H9 (cell line): ENCODE measurements at regions not wholly inside any gene's neighbourhood (a gene's known extent, or its start where the extent isn't known, plus 50 kb on each side); places are given as distances from the start of the nearest gene placed in this dataset.

Experiments
- DNase-seq: peaks from one replicate; pipeline ENCODE4 v3.0.0-alpha.2; 2017
- H2AFZ ChIP-seq: one replicate; pipeline ENCODE4 v1.6.1; 2013; ENCODE audit warnings: mild to moderate bottlenecking, low read length, control low read depth, moderate library complexity
- H2AK5ac ChIP-seq: 2 replicates; pipeline ENCODE4 v1.6.1; 2013; ENCODE audit warnings: low read length, control low read depth, mixed read lengths; ENCODE audit not compliant: insufficient read length
- H2BK120ac ChIP-seq: one replicate; pipeline ENCODE4 v1.6.1; 2013; ENCODE audit warnings: low read depth, mild to moderate bottlenecking, low read length, control low read depth, inconsistent platforms; ENCODE audit not compliant: poor library complexity, severe bottlenecking
- H2BK12ac ChIP-seq: 2 replicates; pipeline ENCODE4 v1.6.1; 2013; ENCODE audit warnings: low read length, control low read depth, mixed read lengths, low read depth; ENCODE audit not compliant: insufficient read length
- H2BK15ac ChIP-seq: 2 replicates; pipeline ENCODE4 v1.6.1; 2013; ENCODE audit warnings: low read depth, low read length, control low read depth
- H2BK20ac ChIP-seq: one replicate; pipeline ENCODE4 v1.6.1; 2013; ENCODE audit warnings: low read depth, mild to moderate bottlenecking, low read length, control low read depth, inconsistent platforms; ENCODE audit not compliant: poor library complexity, severe bottlenecking
- H2BK5ac ChIP-seq: 2 replicates; pipeline ENCODE4 v1.6.1; 2013; ENCODE audit warnings: low read length, control low read depth, mixed read lengths; ENCODE audit not compliant: insufficient read length
- H3K14ac ChIP-seq: 2 replicates; pipeline ENCODE4 v1.6.1; 2013; ENCODE audit warnings: low read length, control low read depth; ENCODE audit not compliant: insufficient read depth
- H3K18ac ChIP-seq: 2 replicates; pipeline ENCODE4 v1.6.1; 2013; ENCODE audit warnings: low read depth, mild to moderate bottlenecking, mixed read lengths, low read length, control low read depth; ENCODE audit not compliant: insufficient read length
- H3K23ac ChIP-seq: 2 replicates; pipeline ENCODE4 v1.6.1; 2013; ENCODE audit warnings: low read length, control low read depth, mixed read lengths, low read depth; ENCODE audit not compliant: insufficient read length
- H3K23me2 ChIP-seq: 2 replicates; pipeline ENCODE4 v1.6.1; 2013; ENCODE audit warnings: low read depth, mild to moderate bottlenecking, mixed read lengths, low read length, control low read depth; ENCODE audit not compliant: insufficient read length, poor library complexity, severe bottlenecking
- H3K27ac ChIP-seq: 2 replicates; pipeline ENCODE4 v1.5.1; 2013; ENCODE audit warnings: low read length, control low read depth, mixed read lengths, low read depth; ENCODE audit not compliant: insufficient read length
- H3K27me3 ChIP-seq: 2 replicates; pipeline ENCODE4 v1.6.1; 2013; ENCODE audit warnings: low read length, control low read depth, inconsistent platforms; ENCODE audit not compliant: insufficient read depth
- H3K4ac ChIP-seq: 2 replicates; pipeline ENCODE4 v1.6.1; 2013; ENCODE audit warnings: low read depth, mild to moderate bottlenecking, control low read depth, inconsistent platforms, low read length, moderate library complexity
- H3K4me1 ChIP-seq: 2 replicates; pipeline ENCODE4 v1.6.1; 2013; ENCODE audit warnings: low read length, control low read depth, inconsistent platforms; ENCODE audit not compliant: insufficient read depth
- H3K4me2 ChIP-seq: 2 replicates; pipeline ENCODE4 v1.6.1; 2013; ENCODE audit warnings: low read length, control low read depth, mixed read lengths; ENCODE audit not compliant: insufficient read length, insufficient read depth
- H3K56ac ChIP-seq: 2 replicates; pipeline ENCODE4 v1.6.1; 2013; ENCODE audit warnings: low read depth, mild to moderate bottlenecking, mixed read lengths, low read length, control low read depth; ENCODE audit not compliant: insufficient read length
- H3K79me1 ChIP-seq: 2 replicates; pipeline ENCODE4 v1.6.1; 2013; ENCODE audit warnings: low read depth, mild to moderate bottlenecking, moderate library complexity, low read length, control low read depth, inconsistent platforms; ENCODE audit not compliant: insufficient read depth, poor library complexity, severe bottlenecking
- H3K79me2 ChIP-seq: 2 replicates; pipeline ENCODE4 v1.6.1; 2013; ENCODE audit warnings: low read length, control low read depth, inconsistent platforms; ENCODE audit not compliant: insufficient read depth
- H3K9ac ChIP-seq: 2 replicates; pipeline ENCODE4 v1.6.1; 2013; ENCODE audit warnings: low read length, control low read depth, mixed read lengths; ENCODE audit not compliant: insufficient read length; ENCODE audit errors: extremely low read depth
- H3K9me3 ChIP-seq: one replicate; pipeline ENCODE4 v1.6.1; 2013; ENCODE audit warnings: low read depth, low read length, inconsistent platforms; ENCODE audit not compliant: control insufficient read depth
- H3T11ph ChIP-seq: one replicate; pipeline ENCODE4 v1.6.1; 2013; ENCODE audit warnings: mild to moderate bottlenecking, low read length, control low read depth, inconsistent platforms
- H4K20me1 ChIP-seq: one replicate; pipeline ENCODE4 v1.6.1; 2013; ENCODE audit not compliant: control insufficient read depth, insufficient read length, insufficient read depth
- H4K5ac ChIP-seq: 2 replicates; pipeline ENCODE4 v1.6.1; 2013; ENCODE audit warnings: low read depth, mild to moderate bottlenecking, mixed read lengths, low read length, control low read depth; ENCODE audit not compliant: insufficient read length
- H4K8ac ChIP-seq: replicated peaks from 2 replicates; pipeline ENCODE4 v1.6.1; 2013; ENCODE audit warnings: low read length, control low read depth, mixed read lengths, low read depth; ENCODE audit not compliant: insufficient read length
- H4K91ac ChIP-seq: 2 replicates; pipeline ENCODE4 v1.6.1; 2013; ENCODE audit warnings: low read depth, mild to moderate bottlenecking, moderate library complexity, mixed read lengths, low read length, control low read depth; ENCODE audit not compliant: insufficient read length
- H3K27ac Mint-ChIP-seq, 3 experiments: 2 replicates in 2 of 3; 3 replicates in 1 of 3; pipeline ENCODE4 v1.8.0; 2020 to 2021; ENCODE audit warnings: mixed read lengths in 3 of 3, mild to moderate bottlenecking in 1 of 3, moderate library complexity in 1 of 3
- H3K27me3 Mint-ChIP-seq: 2 replicates; pipeline ENCODE4 v1.8.0; 2021; ENCODE audit warnings: low read depth, mild to moderate bottlenecking, moderate library complexity, mixed read lengths
- H3K36me3 Mint-ChIP-seq, 3 experiments: 2 replicates in 2 of 3; 3 replicates in 1 of 3; pipeline ENCODE4 v1.8.0; 2020 to 2021; ENCODE audit warnings: low read depth in 3 of 3, mixed read lengths in 3 of 3; ENCODE audit not compliant: insufficient read depth in 1 of 3
- H3K4me1 Mint-ChIP-seq, 2 experiments: 2 replicates each; pipeline ENCODE4 v1.8.0; 2020; ENCODE audit warnings: mixed read lengths in 2 of 2
- H3K4me3 Mint-ChIP-seq, 2 experiments: 2 replicates in 1 of 2; 3 replicates in 1 of 2; pipeline ENCODE4 v1.8.0; 2020 to 2021; ENCODE audit warnings: mild to moderate bottlenecking in 2 of 2, mixed read lengths in 2 of 2, moderate library complexity in 1 of 2
- H3K9me3 Mint-ChIP-seq, 2 experiments: 2 replicates in 1 of 2; 3 replicates in 1 of 2; pipeline ENCODE4 v1.8.0; 2020; ENCODE audit warnings: mild to moderate bottlenecking in 2 of 2, mixed read lengths in 2 of 2, moderate library complexity in 1 of 2
- WGBS: extraction: QIAGEN DNeasy Blood & Tissue Kit; methylation state at CpG from one replicate; pipeline ENCODE4 v1.1.7; 2013; ENCODE audit warnings: missing lambda C conversion rate, low lambda C conversion rate, mixed read lengths; ENCODE audit not compliant: insufficient read length; ENCODE audit errors: extremely low coverage; 5-methylcytosine and 5-hydroxymethylcytosine counted together
- TF ChIP-seq, protein P1 (sequence below): fragments of 200-600 bp; sonication (generic); conservative IDR thresholded peaks from 3 replicates; pipeline ENCODE4 v1.8.0; 2021; ENCODE audit warnings: antibody characterized with exemption, mild to moderate bottlenecking

DNA sequence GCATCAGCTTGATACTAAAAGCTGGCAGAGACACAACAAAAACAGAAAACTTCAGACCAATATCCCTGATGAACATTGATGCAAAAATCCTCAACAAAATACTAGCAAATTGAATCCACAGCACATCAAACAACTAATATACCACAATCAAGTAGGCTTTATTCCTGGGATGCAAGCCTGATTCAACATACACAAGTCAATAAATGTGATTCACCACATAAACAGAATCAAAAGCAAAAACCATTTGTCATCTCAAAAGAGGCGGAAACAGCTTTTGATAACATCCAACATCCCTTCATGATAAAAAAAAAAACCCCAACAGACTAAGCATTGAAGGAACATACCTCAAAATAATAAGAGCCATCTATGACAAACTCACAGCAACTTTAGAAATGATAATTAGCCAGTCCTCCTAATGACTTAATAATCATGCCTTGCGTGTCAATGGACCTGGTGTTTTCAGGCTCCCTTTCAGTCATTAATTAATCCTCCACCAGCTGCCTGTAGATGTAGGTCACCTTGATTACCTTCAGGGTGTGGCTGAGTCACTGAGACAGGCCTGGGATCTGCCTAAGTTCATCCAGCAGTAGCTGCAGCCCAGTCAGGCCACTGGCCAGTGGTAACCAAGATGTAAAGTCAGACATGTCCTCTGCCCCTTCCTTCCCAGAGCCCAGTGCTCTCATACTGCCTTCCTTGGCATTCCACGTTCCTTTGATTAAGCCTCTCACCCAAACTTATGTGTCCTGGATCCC, 109.8 kb downstream of the EHF start:
- no peak for DNase-seq
- Histone ChIP-seq H3K27ac (no peak overlapping the region), H3K23ac (no peak overlapping the region), H3K14ac (no peak overlapping the region), H3K27me3 (no peaks in the 10 kb centered on the region), H3K9me3 (no peaks in the 10 kb centered on the region), H2BK15ac (no peak overlapping the region), H2BK120ac (no peak overlapping the region), H2BK12ac (no peak overlapping the region), H2BK5ac (no peak overlapping the region), H3K79me2 (no peaks in the 10 kb centered on the region), H3K18ac (no peak overlapping the region), H3K4me1 (no peaks in the 10 kb centered on the region), H3K56ac (no peak overlapping the region), H3K23me2 (no peaks in the 10 kb centered on the region), H3K9ac (no peak overlapping the region), H4K8ac (no peak overlapping the region), H3K4ac (no peak overlapping the region), H2AK5ac (no peak overlapping the region), H4K5ac (no peak overlapping the region), H2BK20ac (no peak overlapping the region), H2AFZ (no peak overlapping the region), H3K79me1 (no peaks in the 10 kb centered on the region), H3T11ph (no peak overlapping the region), H4K91ac (no peak overlapping the region), H3K4me2 (no peak overlapping the region), H4K20me1 (no peaks in the 10 kb centered on the region)
- TF ChIP-seq, protein P1, sequence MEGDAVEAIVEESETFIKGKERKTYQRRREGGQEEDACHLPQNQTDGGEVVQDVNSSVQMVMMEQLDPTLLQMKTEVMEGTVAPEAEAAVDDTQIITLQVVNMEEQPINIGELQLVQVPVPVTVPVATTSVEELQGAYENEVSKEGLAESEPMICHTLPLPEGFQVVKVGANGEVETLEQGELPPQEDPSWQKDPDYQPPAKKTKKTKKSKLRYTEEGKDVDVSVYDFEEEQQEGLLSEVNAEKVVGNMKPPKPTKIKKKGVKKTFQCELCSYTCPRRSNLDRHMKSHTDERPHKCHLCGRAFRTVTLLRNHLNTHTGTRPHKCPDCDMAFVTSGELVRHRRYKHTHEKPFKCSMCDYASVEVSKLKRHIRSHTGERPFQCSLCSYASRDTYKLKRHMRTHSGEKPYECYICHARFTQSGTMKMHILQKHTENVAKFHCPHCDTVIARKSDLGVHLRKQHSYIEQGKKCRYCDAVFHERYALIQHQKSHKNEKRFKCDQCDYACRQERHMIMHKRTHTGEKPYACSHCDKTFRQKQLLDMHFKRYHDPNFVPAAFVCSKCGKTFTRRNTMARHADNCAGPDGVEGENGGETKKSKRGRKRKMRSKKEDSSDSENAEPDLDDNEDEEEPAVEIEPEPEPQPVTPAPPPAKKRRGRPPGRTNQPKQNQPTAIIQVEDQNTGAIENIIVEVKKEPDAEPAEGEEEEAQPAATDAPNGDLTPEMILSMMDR: no peak
- Mint-ChIP-seq H3K36me3 (peaks cover 19 to 45% (median 32%) of the 10 kb centered on the region in 3 experiments), H3K9me3 (peaks cover 0 to 2% of the 10 kb centered on the region in 2 experiments; a peak in 3 of 5 replicates), H3K27me3 (no peaks in the 10 kb centered on the region), H3K4me1 (no peaks in the 10 kb centered on the region), H3K27ac (no peak overlapping the region; a peak in 1 of 7 replicates), H3K4me3 (no peak overlapping the region)
- no CpG with 5 or more reads among the region's 3 CpGs for WGBS
